IMR-90 (cell line): ENCODE measurements at regions not wholly inside any gene's neighbourhood (a gene's known extent, or its start where the extent isn't known, plus 50 kb on each side); places are given as distances from the start of the nearest gene placed in this dataset.

Source experiments
- ATAC-seq: fragments of 200-7000 bp; cut with Tn5 transposase; 2 replicates; pipeline ENCODE4 v1.9.1; 2020; ENCODE audit warnings: low read depth, mild to moderate bottlenecking, moderate library complexity
- BruUV-seq: library from RNA; stranded (reverse); fragments of 400-500 nt; replicated peaks from 2 replicates; lab custom pipeline; 2021; lab: Mats Ljungman, UMichigan
- CTCF ChIA-PET: fragments of 300-600 bp; formaldehyde crosslinking; extraction: SDS; loops from one replicate; lab custom pipeline; 2021; ENCODE audit warnings: antibody characterized with exemption; lab: Yijun Ruan, JAX
- POLR2A ChIA-PET: fragments of 300-600 bp; sonication (Branson Sonifier 250); formaldehyde crosslinking; loops from one replicate; lab custom pipeline; 2022; ENCODE audit warnings: antibody characterized with exemption; ENCODE audit not compliant: unreplicated experiment; lab: Charles Lee
- DNase-seq: peaks from one replicate; pipeline ENCODE4 v3.0.0; 2013
- H2AFZ ChIP-seq: replicated peaks from 2 replicates; pipeline ENCODE3; 2013; ENCODE audit warnings: low read length, mild to moderate bottlenecking; ENCODE audit not compliant: poor library complexity
- H2AK5ac ChIP-seq: 2 replicates; pipeline ENCODE4 v1.6.1; 2013; ENCODE audit warnings: low read depth, low read length, inconsistent platforms
- H2AK9ac ChIP-seq: replicated peaks from 2 replicates; pipeline ENCODE3; 2013; ENCODE audit warnings: mild to moderate bottlenecking, low read depth, low read length, moderate library complexity; ENCODE audit not compliant: poor library complexity
- H2BK120ac ChIP-seq: 2 replicates; pipeline ENCODE4 v1.6.1; 2013; ENCODE audit warnings: low read depth, low read length, inconsistent platforms
- H2BK15ac ChIP-seq: 3 replicates; pipeline ENCODE4 v1.6.1; 2013; ENCODE audit warnings: low read depth, low read length, inconsistent platforms
- H2BK20ac ChIP-seq: 2 replicates; pipeline ENCODE4 v1.6.1; 2013; ENCODE audit warnings: low read depth, mild to moderate bottlenecking, inconsistent platforms, low read length, moderate library complexity
- H2BK5ac ChIP-seq: 2 replicates; pipeline ENCODE4 v1.6.1; 2013; ENCODE audit warnings: mild to moderate bottlenecking, low read depth, low read length, inconsistent platforms; ENCODE audit not compliant: poor library complexity, severe bottlenecking
- H3K14ac ChIP-seq: replicated peaks from 2 replicates; pipeline ENCODE4 v1.6.1; 2013; ENCODE audit warnings: low read depth, low read length, inconsistent platforms
- H3K18ac ChIP-seq: 2 replicates; pipeline ENCODE4 v1.6.1; 2013; ENCODE audit warnings: low read depth, low read length, control low read depth
- H3K23ac ChIP-seq: 2 replicates; pipeline ENCODE4 v1.6.1; 2013; ENCODE audit warnings: low read depth, low read length, inconsistent platforms
- H3K27ac ChIP-seq: 2 replicates; pipeline ENCODE4 v1.5.1; 2013; ENCODE audit warnings: mild to moderate bottlenecking, control low read depth, low read length; ENCODE audit not compliant: insufficient read depth
- H3K27me3 ChIP-seq: 2 replicates; pipeline ENCODE4 v1.6.1; 2013; ENCODE audit warnings: low read length; ENCODE audit not compliant: control insufficient read depth, insufficient read depth
- H3K36me3 ChIP-seq: 2 replicates; pipeline ENCODE4 v1.6.1; 2013; ENCODE audit warnings: low read length, mixed read lengths; ENCODE audit not compliant: control insufficient read depth, insufficient read depth
- H3K4ac ChIP-seq: 2 replicates; pipeline ENCODE4 v1.6.1; 2013; ENCODE audit warnings: low read depth, low read length, inconsistent platforms
- H3K4me1 ChIP-seq: 2 replicates; pipeline ENCODE4 v1.6.1; 2013; ENCODE audit warnings: low read length, mixed read lengths; ENCODE audit not compliant: control insufficient read depth, insufficient read depth
- H3K4me2 ChIP-seq: 2 replicates; pipeline ENCODE4 v1.6.1; 2013; ENCODE audit warnings: low read depth, mild to moderate bottlenecking, control low read depth, low read length, moderate library complexity
- H3K4me3 ChIP-seq: 2 replicates; pipeline ENCODE4 v1.5.1; 2013; ENCODE audit warnings: low read depth, mild to moderate bottlenecking, control low read depth, low read length, moderate library complexity; ENCODE audit not compliant: insufficient read depth
- H3K56ac ChIP-seq: 2 replicates; pipeline ENCODE4 v1.6.1; 2013; ENCODE audit warnings: low read length, inconsistent platforms; ENCODE audit not compliant: insufficient read depth; ENCODE audit errors: extremely low read depth
- H3K79me1 ChIP-seq, 2 experiments: 2 replicates each; pipeline ENCODE4 v1.6.1; 2013; ENCODE audit warnings: low read length in 2 of 2, inconsistent platforms in 1 of 2, low read depth in 1 of 2
- H3K9ac ChIP-seq: 2 replicates; pipeline ENCODE4 v1.6.1; 2013; ENCODE audit warnings: low read depth, low read length, control low read depth
- H3K9me1 ChIP-seq: 2 replicates; pipeline ENCODE4 v1.6.1; 2013; ENCODE audit warnings: low read length, inconsistent platforms; ENCODE audit not compliant: insufficient read depth
- H3K9me3 ChIP-seq: 2 replicates; pipeline ENCODE4 v1.6.1; 2013; ENCODE audit warnings: low read length; ENCODE audit not compliant: control insufficient read depth, insufficient read depth
- H4K20me1 ChIP-seq: 2 replicates; pipeline ENCODE4 v1.6.1; 2013; ENCODE audit warnings: low read length, inconsistent platforms; ENCODE audit not compliant: insufficient read depth
- H4K5ac ChIP-seq: 2 replicates; pipeline ENCODE4 v1.6.1; 2013; ENCODE audit warnings: mild to moderate bottlenecking, low read depth, low read length, control low read depth
- H4K8ac ChIP-seq, 2 experiments: 2 replicates each; pipeline ENCODE4 v1.6.1; 2013; ENCODE audit warnings: low read depth in 2 of 2, low read length in 2 of 2, control low read depth in 1 of 2, inconsistent platforms in 1 of 2
- H4K91ac ChIP-seq: 2 replicates; pipeline ENCODE4 v1.6.1; 2013; ENCODE audit warnings: low read depth, low read length, inconsistent platforms; ENCODE audit not compliant: insufficient read depth
- CEBPB ChIP-seq: IDR thresholded peaks from 2 replicates; pipeline ENCODE4 v1.6.1; 2012; ENCODE audit warnings: low read depth, low read length, improper control_type of control experiment
- CHD1 ChIP-seq: IDR thresholded peaks from 2 replicates; pipeline ENCODE4 v1.6.1; 2012; ENCODE audit warnings: low read depth, low read length, improper control_type of control experiment
- CTCF ChIP-seq: conservative IDR thresholded peaks from 2 replicates; pipeline ENCODE4 v1.5.1; 2012; ENCODE audit warnings: mild to moderate bottlenecking, low read depth, low read length, improper control_type of control experiment
- MAFK ChIP-seq: IDR thresholded peaks from 2 replicates; pipeline ENCODE4 v1.6.1; 2012; ENCODE audit warnings: low read depth, low read length, improper control_type of control experiment
- POLR2A ChIP-seq: IDR thresholded peaks from 2 replicates; pipeline ENCODE4 v1.6.1; 2012; ENCODE audit warnings: mild to moderate bottlenecking, low read depth, low read length
- RCOR1 ChIP-seq: IDR thresholded peaks from 2 replicates; pipeline ENCODE4 v1.6.1; 2012; ENCODE audit warnings: mild to moderate bottlenecking, low read length, improper control_type of control experiment; ENCODE audit not compliant: insufficient replicate concordance
- RFX5 ChIP-seq: IDR thresholded peaks from 2 replicates; pipeline ENCODE4 v1.8.0; 2012; ENCODE audit warnings: low read depth, mild to moderate bottlenecking, low read length, moderate library complexity
- WGBS, 2 experiments: methylation state at CpG; one replicate each; pipeline versions ENCODE4 v1.1.5 to v1.1.7; 2013; ENCODE audit warnings: missing lambda C conversion rate in 2 of 2; ENCODE audit not compliant: insufficient read length in 1 of 2; ENCODE audit errors: extremely low coverage in 2 of 2; 5-methylcytosine and 5-hydroxymethylcytosine counted together
- dilution Hi-C: fragments of 300-500 bp; cut with HindIII; formaldehyde crosslinking; loops from one replicate; pipeline ENCODE4 v1.14.3; 2018; ENCODE audit warnings: low sequenced_read_pairs; ENCODE audit not compliant: unreplicated experiment
- in situ Hi-C: fragments of 300-500 bp; cut with MboI; formaldehyde crosslinking; loops from 3 replicates; pipeline ENCODE4 v1.14.3; 2019; ENCODE audit warnings: low sequenced_read_pairs, inconsistent platforms, mixed read lengths
- intact Hi-C: fragments of 100-400 bp; cut with micrococcal nuclease; formaldehyde crosslinking; loops from 2 replicates; pipeline ENCODE4 v1.10.0; 2022
- TF ChIP-seq, protein P1 (sequence below): fragments of 150-350 bp; IDR thresholded peaks from 2 replicates; pipeline ENCODE4 v1.6.1; 2016; ENCODE audit warnings: low read depth, mild to moderate bottlenecking, low read length, moderate library complexity, borderline replicate concordance
- TF ChIP-seq, protein P2 (sequence below): fragments of 150-350 bp; IDR thresholded peaks from 2 replicates; pipeline ENCODE4 v1.6.1; 2017; ENCODE audit warnings: mild to moderate bottlenecking, antibody characterized with exemption, low read length, low read depth

- intact Hi-C loops = no loop called here
- no peak overlapping the region for H2BK15ac ChIP-seq
- H3K4me1 ChIP-seq = no peaks in the 10 kb centered on the region
- dilution Hi-C loops = no loop called here
- H3K27me3 ChIP-seq = peaks cover 16% of the 10 kb centered on the region
- no peak overlapping the region for H2BK5ac ChIP-seq
- H3K4ac ChIP-seq = no peak overlapping the region
- H3K23ac ChIP-seq = no peak overlapping the region
- ChIA-PET POLR2A (no interaction called here), CTCF (no interaction called here)
- no peaks in the 10 kb centered on the region for H3K36me3 ChIP-seq
- no peak overlapping the region for H2BK120ac ChIP-seq
- no peak overlapping the region for H2AK5ac ChIP-seq
- no peak overlapping the region for H2BK20ac ChIP-seq
- no peak overlapping the region for H4K8ac ChIP-seq
- no peak overlapping the region for H2AK9ac ChIP-seq
- H4K20me1 ChIP-seq = no peaks in the 10 kb centered on the region
- no peak overlapping the region for H3K27ac ChIP-seq
- H4K91ac ChIP-seq = no peak overlapping the region
- ATAC-seq = no peak
- no peak for TF ChIP-seq CEBPB
- TF ChIP-seq, protein P1, sequence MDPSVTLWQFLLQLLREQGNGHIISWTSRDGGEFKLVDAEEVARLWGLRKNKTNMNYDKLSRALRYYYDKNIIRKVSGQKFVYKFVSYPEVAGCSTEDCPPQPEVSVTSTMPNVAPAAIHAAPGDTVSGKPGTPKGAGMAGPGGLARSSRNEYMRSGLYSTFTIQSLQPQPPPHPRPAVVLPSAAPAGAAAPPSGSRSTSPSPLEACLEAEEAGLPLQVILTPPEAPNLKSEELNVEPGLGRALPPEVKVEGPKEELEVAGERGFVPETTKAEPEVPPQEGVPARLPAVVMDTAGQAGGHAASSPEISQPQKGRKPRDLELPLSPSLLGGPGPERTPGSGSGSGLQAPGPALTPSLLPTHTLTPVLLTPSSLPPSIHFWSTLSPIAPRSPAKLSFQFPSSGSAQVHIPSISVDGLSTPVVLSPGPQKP = no peak
- TF ChIP-seq CTCF = no peak
- TF ChIP-seq RFX5 = no peak
- no peak for TF ChIP-seq POLR2A
- TF ChIP-seq MAFK = no peak
- TF ChIP-seq CHD1 = no peak
- TF ChIP-seq, protein P2, sequence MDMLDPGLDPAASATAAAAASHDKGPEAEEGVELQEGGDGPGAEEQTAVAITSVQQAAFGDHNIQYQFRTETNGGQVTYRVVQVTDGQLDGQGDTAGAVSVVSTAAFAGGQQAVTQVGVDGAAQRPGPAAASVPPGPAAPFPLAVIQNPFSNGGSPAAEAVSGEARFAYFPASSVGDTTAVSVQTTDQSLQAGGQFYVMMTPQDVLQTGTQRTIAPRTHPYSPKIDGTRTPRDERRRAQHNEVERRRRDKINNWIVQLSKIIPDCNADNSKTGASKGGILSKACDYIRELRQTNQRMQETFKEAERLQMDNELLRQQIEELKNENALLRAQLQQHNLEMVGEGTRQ = no peak
- TF ChIP-seq RCOR1 = no peak
- DNase-seq = no peak
- WGBS, 2 experiments = 76% methylated on average over 3 of the region's 8 CpGs; no CpG with 5 or more reads in 1 of the 2 experiments
- H3K9me1 ChIP-seq = no peaks in the 10 kb centered on the region
- no peaks in the 10 kb centered on the region for H3K9me3 ChIP-seq
- no peak overlapping the region for H2AFZ ChIP-seq
- in situ Hi-C loops = no loop called here
- H3K18ac ChIP-seq = no peak overlapping the region
- no peak overlapping the region for H3K4me3 ChIP-seq
- no peak overlapping the region for H4K5ac ChIP-seq
- no peak overlapping the region for H3K14ac ChIP-seq
- H3K56ac ChIP-seq = no peak overlapping the region
- no peak overlapping the region for H3K4me2 ChIP-seq
- H3K9ac ChIP-seq = no peak overlapping the region
- H3K79me1 ChIP-seq = no peaks in the 10 kb centered on the region
- BruUV-seq = no TSS peak
These were observed 57.5 kb upstream of the LMO2 start for GRCh38 chr11:33949252-33949913.
